Neuronal stem cell (in vitro differentiated cells): ENCODE measurements at regions not wholly inside any gene's neighbourhood (a gene's known extent, or its start where the extent isn't known, plus 50 kb on each side); places are given as distances from the start of the nearest gene placed in this dataset.

ENCODE experiments used
- DNase-seq: peaks from one replicate; pipeline ENCODE4 v3.0.0-alpha.2; 2013; ENCODE audit warnings: low spot score
- H2AFZ ChIP-seq: one replicate; pipeline ENCODE4 v1.6.1; 2013; ENCODE audit warnings: mild to moderate bottlenecking, low read length, inconsistent platforms
- H2AK5ac ChIP-seq: 2 replicates; pipeline ENCODE4 v1.6.1; 2013; ENCODE audit warnings: low read depth, mild to moderate bottlenecking, inconsistent platforms, low read length, moderate library complexity, mixed read lengths
- H2BK120ac ChIP-seq: 2 replicates; pipeline ENCODE4 v1.6.1; 2013; ENCODE audit warnings: low read depth, mild to moderate bottlenecking, inconsistent platforms, low read length, moderate library complexity, mixed read lengths
- H2BK12ac ChIP-seq: one replicate; pipeline ENCODE4 v1.6.1; 2013; ENCODE audit warnings: low read length, inconsistent platforms
- H2BK15ac ChIP-seq: 2 replicates; pipeline ENCODE4 v1.6.1; 2013; ENCODE audit warnings: mild to moderate bottlenecking, low read length, inconsistent platforms, mixed read lengths
- H2BK5ac ChIP-seq: one replicate; pipeline ENCODE4 v1.6.1; 2013; ENCODE audit warnings: inconsistent platforms, mild to moderate bottlenecking, low read length, moderate library complexity
- H3K14ac ChIP-seq: one replicate; pipeline ENCODE4 v1.6.1; 2013; ENCODE audit warnings: low read length, inconsistent platforms
- H3K18ac ChIP-seq: 2 replicates; pipeline ENCODE4 v1.6.1; 2013; ENCODE audit warnings: low read length, inconsistent platforms
- H3K23ac ChIP-seq: 2 replicates; pipeline ENCODE4 v1.6.1; 2013; ENCODE audit warnings: low read depth, mild to moderate bottlenecking, mixed read lengths, low read length, inconsistent platforms; ENCODE audit not compliant: poor library complexity
- H3K27ac ChIP-seq: replicated peaks from 3 replicates; pipeline ENCODE4 v1.5.1; 2013; ENCODE audit warnings: low read length, inconsistent platforms
- H3K27me3 ChIP-seq, 3 experiments: 2 replicates each; pipeline ENCODE4 v1.6.1; 2013; ENCODE audit warnings: low read length in 3 of 3, mild to moderate bottlenecking in 2 of 3, inconsistent platforms in 1 of 3, low read depth in 1 of 3, mixed read lengths in 1 of 3, moderate library complexity in 1 of 3; ENCODE audit not compliant: control insufficient read depth in 3 of 3, insufficient read depth in 3 of 3
- H3K36me3 ChIP-seq, 2 donors: replicated peaks in 1 of 2; 2 replicates each; pipeline ENCODE4 v1.6.1; 2013; ENCODE audit warnings: low read length in 2 of 2; ENCODE audit not compliant: control insufficient read depth in 2 of 2, insufficient read depth in 2 of 2
- H3K4ac ChIP-seq: 2 replicates; pipeline ENCODE4 v1.6.1; 2013; ENCODE audit warnings: inconsistent platforms, mild to moderate bottlenecking, low read length, moderate library complexity
- H3K4me1 ChIP-seq, 2 donors: 1 replicate in 1 of 2; 2 replicates in 1 of 2; pipeline ENCODE4 v1.6.1; 2013; ENCODE audit warnings: low read length in 2 of 2, low read depth in 1 of 2; ENCODE audit not compliant: control insufficient read depth in 2 of 2, insufficient read depth in 1 of 2
- H3K4me2 ChIP-seq: one replicate; pipeline ENCODE4 v1.6.1; 2013; ENCODE audit warnings: mild to moderate bottlenecking, low read length, inconsistent platforms; ENCODE audit not compliant: insufficient read depth, poor library complexity, severe bottlenecking
- H3K4me3 ChIP-seq, 2 donors: 2 replicates each; pipeline ENCODE4 v1.5.1; 2013; ENCODE audit warnings: low read length in 2 of 2, mild to moderate bottlenecking in 2 of 2, inconsistent platforms in 1 of 2, moderate library complexity in 1 of 2
- H3K79me1 ChIP-seq: one replicate; pipeline ENCODE4 v1.6.1; 2013; ENCODE audit warnings: low read depth, mild to moderate bottlenecking, inconsistent platforms, low read length, moderate library complexity
- H3K9ac ChIP-seq: one replicate; pipeline ENCODE4 v1.6.1; 2013; ENCODE audit warnings: mild to moderate bottlenecking, low read depth, low read length, inconsistent platforms; ENCODE audit not compliant: poor library complexity
- H3K9me3 ChIP-seq, 2 donors: replicated peaks in 1 of 2; 2 replicates each; pipeline versions ENCODE3 to v1.6.1; 2013; ENCODE audit warnings: low read length in 2 of 2, mild to moderate bottlenecking in 2 of 2, inconsistent platforms in 1 of 2, low read depth in 1 of 2, mixed read lengths in 1 of 2, moderate library complexity in 1 of 2; ENCODE audit not compliant: control insufficient read depth in 2 of 2, insufficient read depth in 1 of 2
- H4K8ac ChIP-seq: one replicate; pipeline ENCODE4 v1.6.1; 2013; ENCODE audit warnings: low read depth, mild to moderate bottlenecking, inconsistent platforms, low read length, moderate library complexity
- H4K91ac ChIP-seq: one replicate; pipeline ENCODE4 v1.6.1; 2013; ENCODE audit warnings: low read length, low read depth, mild to moderate bottlenecking, inconsistent platforms; ENCODE audit not compliant: poor library complexity
- WGBS, 2 donors: extraction: QIAGEN DNeasy Blood & Tissue Kit; methylation state at CpG; one replicate each; pipeline ENCODE4 v1.1.7; 2013; ENCODE audit warnings: missing lambda C conversion rate in 2 of 2, mixed read lengths in 1 of 2; ENCODE audit not compliant: insufficient read length in 2 of 2, insufficient replicate concordance in 1 of 2; ENCODE audit errors: extremely low coverage in 2 of 2; 5-methylcytosine and 5-hydroxymethylcytosine counted together

DNA sequence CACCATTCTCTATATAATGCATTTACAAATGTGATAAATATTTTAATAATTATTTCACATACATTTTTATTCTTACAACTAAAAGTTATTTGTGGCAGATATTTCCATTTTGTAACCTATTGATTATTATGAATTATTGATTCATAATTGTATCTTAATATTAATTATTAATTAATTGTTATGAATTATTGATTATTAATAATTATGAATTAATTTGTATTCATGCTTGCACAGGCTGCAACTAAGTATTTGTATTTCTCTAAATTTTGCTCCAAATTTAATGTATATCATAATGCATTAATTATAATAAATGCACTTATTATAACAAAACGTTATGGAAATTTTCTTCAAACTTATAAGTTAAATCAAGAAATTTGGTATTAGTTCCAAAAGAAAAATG lies 929.7 kb downstream of the PCDH7 start:
- no peak overlapping the region for H3K27ac ChIP-seq
- H4K8ac ChIP-seq: no peak overlapping the region
- no peak overlapping the region for H3K4ac ChIP-seq
- H2AK5ac ChIP-seq: no peak overlapping the region
- no CpG with 5 or more reads among the region's 1 CpG for WGBS, 2 donors
- H3K36me3 ChIP-seq: no peaks in the 10 kb centered on the region
- no peak overlapping the region for H2BK15ac ChIP-seq
- H3K14ac ChIP-seq: no peak overlapping the region
- H3K23ac ChIP-seq: no peak overlapping the region
- no peaks in the 10 kb centered on the region for H3K9me3 ChIP-seq
- H2AFZ ChIP-seq: no peak overlapping the region
- no peak overlapping the region for H3K18ac ChIP-seq
- no peak overlapping the region for H3K4me3 ChIP-seq
- H3K27me3 ChIP-seq: no peaks in the 10 kb centered on the region
- no peak overlapping the region for H4K91ac ChIP-seq
- no peak overlapping the region for H3K4me2 ChIP-seq
- no peak for DNase-seq
- H2BK12ac ChIP-seq: no peak overlapping the region
- H2BK5ac ChIP-seq: no peak overlapping the region
- no peak overlapping the region for H2BK120ac ChIP-seq
- no peaks in the 10 kb centered on the region for H3K79me1 ChIP-seq
- no peak overlapping the region for H3K9ac ChIP-seq
- peaks cover 0 to 2% of the 10 kb centered on the region in 2 donors for H3K4me1 ChIP-seq

DNA sequence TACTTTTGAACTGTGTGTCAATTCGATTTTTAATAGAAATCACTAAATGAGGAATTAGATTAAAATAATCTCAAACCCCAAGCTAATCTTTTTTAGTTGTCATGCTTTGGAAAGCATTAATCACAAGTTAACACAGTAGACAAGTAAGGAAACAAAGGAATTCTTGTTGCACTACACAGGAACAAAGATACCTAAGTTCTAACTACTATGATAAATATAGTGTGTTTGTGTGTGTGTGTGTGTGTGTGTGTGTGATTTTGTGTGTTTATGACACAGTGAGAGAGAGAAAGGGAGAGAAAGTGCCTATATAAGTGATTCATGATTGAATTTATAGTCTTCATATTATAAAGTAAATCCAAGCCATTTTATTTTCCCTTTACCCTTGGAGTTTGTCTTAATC lies 931.4 kb downstream of the PCDH7 start:
- Histone ChIP-seq H2BK15ac (no peak overlapping the region), H4K91ac (no peak overlapping the region), H3K4ac (no peak overlapping the region), H2BK12ac (no peak overlapping the region), H2AFZ (no peak overlapping the region), H3K36me3 (no peaks in the 10 kb centered on the region), H3K23ac (no peak overlapping the region), H3K4me1 (peaks cover 0 to 2% of the 10 kb centered on the region in 2 donors), H2BK5ac (no peak overlapping the region), H3K4me2 (no peak overlapping the region), H3K9me3 (no peaks in the 10 kb centered on the region), H3K18ac (no peak overlapping the region), H3K4me3 (no peak overlapping the region), H3K79me1 (no peaks in the 10 kb centered on the region), H4K8ac (no peak overlapping the region), H2BK120ac (no peak overlapping the region), H3K14ac (no peak overlapping the region), H3K27ac (no peak overlapping the region), H2AK5ac (no peak overlapping the region), H3K27me3 (no peaks in the 10 kb centered on the region), H3K9ac (no peak overlapping the region)
- no CpG with 5 or more reads among the region's 1 CpG for WGBS, 2 donors
- no peak for DNase-seq

DNA sequence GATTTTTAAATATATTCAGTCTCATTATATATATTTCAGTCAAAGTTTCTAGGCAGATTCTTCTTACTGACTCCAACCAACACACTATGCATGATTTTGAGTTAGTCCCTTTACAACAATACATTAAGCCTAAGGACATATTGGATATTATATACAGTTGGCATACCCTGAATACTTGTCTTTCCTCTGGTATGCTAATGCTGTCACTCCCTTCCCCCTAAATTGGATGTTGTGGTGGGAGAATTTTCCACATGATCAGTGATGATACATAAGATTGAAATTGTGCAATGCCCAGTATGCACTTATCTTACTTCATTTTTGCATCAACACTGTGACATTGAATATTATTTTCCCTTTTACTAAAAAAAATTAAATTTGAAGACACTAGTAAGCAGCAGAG lies 935.2 kb downstream of the PCDH7 start:
- no peak for DNase-seq
- no peaks in the 10 kb centered on the region for H3K27me3 ChIP-seq

DNA sequence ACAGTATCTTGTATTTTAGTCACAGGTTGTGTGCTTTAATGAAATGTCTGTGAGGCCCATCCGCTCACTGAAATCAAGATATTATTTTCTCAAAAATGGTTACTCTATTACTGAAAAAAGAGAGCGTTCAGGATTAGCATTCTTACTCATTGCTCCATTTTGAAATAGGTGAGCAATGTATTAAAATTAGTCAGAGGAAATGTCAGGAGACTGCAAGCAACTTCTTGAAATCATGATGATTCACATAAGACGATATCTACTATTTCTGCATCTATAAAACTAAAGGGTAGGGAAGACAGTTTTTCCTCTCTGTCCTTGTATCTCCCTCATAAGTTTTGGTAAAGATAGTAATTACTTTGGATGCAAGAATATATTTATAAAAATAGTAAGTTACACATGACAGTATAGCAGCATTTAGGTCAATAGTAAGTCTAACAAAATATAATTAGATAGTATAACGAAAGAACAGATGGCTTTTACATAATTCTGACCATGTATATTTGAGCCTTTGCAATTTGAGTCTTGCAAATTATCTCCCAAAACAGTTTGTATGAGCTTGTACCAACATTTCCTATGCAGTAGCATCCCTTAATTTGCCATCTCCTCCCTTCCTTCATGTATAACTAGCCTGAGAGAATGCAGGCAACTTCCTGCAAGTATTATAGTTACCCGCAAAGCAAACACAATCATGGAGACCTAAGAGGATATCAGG lies 937.8 kb downstream of the PCDH7 start:
- no CpG with 5 or more reads among the region's 5 CpGs for WGBS, 2 donors
- peaks cover 4 to 10% of the 10 kb centered on the region in 2 donors for H3K4me1 ChIP-seq

More for the DNA sequence above, 935.2 kb downstream of the PCDH7 start:
- no peak overlapping the region for H3K4me2 ChIP-seq
- no peak overlapping the region for H3K4me3 ChIP-seq
- no peaks in the 10 kb centered on the region for H3K36me3 ChIP-seq
- H4K8ac ChIP-seq: no peak overlapping the region
- H3K23ac ChIP-seq: no peak overlapping the region
- no peak overlapping the region for H3K4ac ChIP-seq
- no peak overlapping the region for H4K91ac ChIP-seq
- no peaks in the 10 kb centered on the region for H3K79me1 ChIP-seq
- no peak overlapping the region for H2AFZ ChIP-seq
- H3K18ac ChIP-seq: no peak overlapping the region
- no peak overlapping the region for H2BK120ac ChIP-seq
- H3K9me3 ChIP-seq: no peaks in the 10 kb centered on the region
- H2BK12ac ChIP-seq: no peak overlapping the region
- no peak overlapping the region for H2AK5ac ChIP-seq
- H2BK5ac ChIP-seq: no peak overlapping the region
- H3K27ac ChIP-seq: no peak overlapping the region
- H2BK15ac ChIP-seq: no peak overlapping the region
- H3K9ac ChIP-seq: no peak overlapping the region
- peaks cover 2% of the 10 kb centered on the region in 2 donors for H3K4me1 ChIP-seq
- no peak overlapping the region for H3K14ac ChIP-seq

More for the DNA sequence above, 937.8 kb downstream of the PCDH7 start:
- Histone ChIP-seq H2AK5ac (no peak overlapping the region), H3K36me3 (no peaks in the 10 kb centered on the region), H3K18ac (no peak overlapping the region), H3K9me3 (no peaks in the 10 kb centered on the region), H3K14ac (no peak overlapping the region), H3K4me3 (no peak overlapping the region), H3K27me3 (no peaks in the 10 kb centered on the region), H2AFZ (no peak overlapping the region), H3K27ac (no peak overlapping the region), H2BK120ac (no peak overlapping the region), H4K8ac (no peak overlapping the region), H3K4me2 (no peak overlapping the region), H3K23ac (no peak overlapping the region), H3K4ac (no peak overlapping the region), H4K91ac (no peak overlapping the region), H3K9ac (no peak overlapping the region), H2BK12ac (no peak overlapping the region), H2BK15ac (no peak overlapping the region), H3K79me1 (no peaks in the 10 kb centered on the region), H2BK5ac (no peak overlapping the region)
- DNase-seq: no peak
